GM23338 (cell line): ENCODE measurements at regions not wholly inside any gene's neighbourhood (a gene's known extent, or its start where the extent isn't known, plus 50 kb on each side); places are given as distances from the start of the nearest gene placed in this dataset.

ENCODE experiments used
- CREB1 ChIP-seq: fragments of 250-450 bp; sonication (Bioruptor Pico); IDR thresholded peaks from 2 replicates; pipeline ENCODE4 v1.5.0; 2020; ENCODE audit warnings: low read depth, mild to moderate bottlenecking, moderate library complexity
- CTCF ChIP-seq, 2 experiments: fragments of 200-600 bp in 1 of 2; sonication (generic) in 1 of 2; conservative IDR thresholded peaks; 2 replicates each; pipeline versions ENCODE4 v1.5.1 to v1.6.1; 2016 to 2017; ENCODE audit warnings: antibody characterized with exemption in 2 of 2, low read depth in 2 of 2, mild to moderate bottlenecking in 2 of 2, moderate library complexity in 1 of 2
- ETS1 ChIP-seq: IDR thresholded peaks from 2 replicates; pipeline ENCODE4 v1.6.1; 2016; ENCODE audit warnings: antibody characterized with exemption
- EZH2 ChIP-seq: fragments of 200-600 bp; sonication (generic); IDR thresholded peaks from one replicate; pipeline ENCODE4 v1.8.0; 2017; ENCODE audit warnings: antibody characterized with exemption, mild to moderate bottlenecking, low read depth; ENCODE audit not compliant: unreplicated experiment
- EZH2phosphoT487 ChIP-seq: fragments of 200-600 bp; sonication (generic); IDR thresholded peaks from one replicate; pipeline ENCODE4 v1.8.1; 2018; ENCODE audit warnings: antibody characterized with exemption; ENCODE audit not compliant: unreplicated experiment
- JUNB ChIP-seq: IDR thresholded peaks from one replicate; pipeline ENCODE4 v1.6.1; 2016; ENCODE audit warnings: antibody characterized with exemption; ENCODE audit not compliant: unreplicated experiment
- NANOG ChIP-seq: IDR thresholded peaks from 2 replicates; pipeline ENCODE4 v1.6.1; 2016; ENCODE audit warnings: antibody characterized with exemption, borderline replicate concordance
- POLR2AphosphoS5 ChIP-seq: IDR thresholded peaks from 2 replicates; pipeline ENCODE4 v1.6.1; 2016; ENCODE audit warnings: antibody characterized with exemption, low read depth
- REST ChIP-seq: IDR thresholded peaks from one replicate; pipeline ENCODE4 v1.6.1; 2018; ENCODE audit warnings: antibody characterized with exemption; ENCODE audit not compliant: unreplicated experiment
- STAT1 ChIP-seq: IDR thresholded peaks from one replicate; pipeline ENCODE4 v1.6.1; 2016; ENCODE audit warnings: antibody characterized with exemption; ENCODE audit not compliant: unreplicated experiment
- ZNF114 ChIP-seq: fragments of 250-450 bp; sonication (Bioruptor Pico); IDR thresholded peaks from 2 replicates; pipeline ENCODE4 v1.5.0; 2020; ENCODE audit warnings: mild to moderate bottlenecking, moderate library complexity
- ZNF331 ChIP-seq: fragments of 250-450 bp; sonication (Bioruptor Pico); IDR thresholded peaks from 2 replicates; pipeline ENCODE4 v1.5.0; 2020; ENCODE audit warnings: low read depth, mild to moderate bottlenecking, moderate library complexity
- ZNF462 ChIP-seq: fragments of 250-450 bp; sonication (Bioruptor Pico); IDR thresholded peaks from 2 replicates; pipeline ENCODE4 v1.5.0; 2020; ENCODE audit warnings: mild to moderate bottlenecking, moderate library complexity

- TF ChIP-seq EZH2 (no peak), CTCF (conservative IDR thresholded peaks at IDR 0.05; ENCODE audit: low read depth in 2 of 2) (no peak), POLR2AphosphoS5 (no peak), CREB1 (CRISPR knock-in tag) (no peak), ETS1 (no peak), STAT1 (no peak), EZH2phosphoT487 (no peak), ZNF114 (CRISPR knock-in tag) (no peak), REST (no peak), ZNF331 (no peak), JUNB (no peak), NANOG (no peak), ZNF462 (CRISPR knock-in tag) (no peak)
These were observed 498.7 kb downstream of the EPHA3 start for GRCh38 chr3:89606151-89606550.
